ENCODE measurements at regions not wholly inside any gene's neighbourhood (a gene's known extent, or its start where the extent isn't known, plus 50 kb on each side); places are given as distances from the start of the nearest gene placed in this dataset.
"Not testable (repeated sequence)": the region's sequence is repeated elsewhere in the genome, so short reads cannot be mapped to it uniquely, and the experiment has no call there.

GRCh38 chr1:185681034-185681633, 53.1 kb upstream of the HMCN1 start:
- no peak for DNase-seq (ENCODE audit: low read depth, low spot score)

GRCh38 chr1:185680453-185680852, 53.7 kb upstream of the HMCN1 start:
- no peak for DNase-seq (ENCODE audit: low read depth, low spot score)

GRCh38 chr1:185679220-185679619, 55.0 kb upstream of the HMCN1 start:
- no peak for DNase-seq (ENCODE audit: low read depth, low spot score)

GRCh38 chr1:185676969-185677368, 57.2 kb upstream of the HMCN1 start:
- DNase-seq (ENCODE audit: low read depth, low spot score) = no peak

GRCh38 chr1:185674201-185674600, 60.0 kb upstream of the HMCN1 start:
- no peak for DNase-seq (ENCODE audit: low read depth, low spot score)

- DNase-seq (ENCODE audit: low read depth, low spot score) = no peak
Measured at GRCh38 chr1:185672719-185673360, 61.4 kb upstream of the HMCN1 start.

GRCh38 chr1:185670187-185670627, 64.0 kb upstream of the HMCN1 start:
- no peak for DNase-seq (ENCODE audit: low read depth, low spot score)

- DNase-seq (ENCODE audit: low read depth, low spot score) = no peak
Measured at GRCh38 chr1:185668013-185668412, 66.2 kb upstream of the HMCN1 start.

GRCh38 chr1:185666582-185666981, 67.6 kb upstream of the HMCN1 start:
- DNase-seq (ENCODE audit: low read depth, low spot score) = no peak

- no peak for DNase-seq (ENCODE audit: low read depth, low spot score)
Measured at GRCh38 chr1:185663771-185664296, 70.4 kb upstream of the HMCN1 start.

GRCh38 chr1:185663332-185663731, 70.9 kb upstream of the HMCN1 start:
- DNase-seq (ENCODE audit: low read depth, low spot score) = no peak

- DNase-seq (ENCODE audit: low read depth, low spot score) = no peak
Measured at GRCh38 chr1:185661971-185662370, 72.2 kb upstream of the HMCN1 start.

GRCh38 chr1:185656663-185657062, 77.5 kb upstream of the HMCN1 start:
- DNase-seq (ENCODE audit: low read depth, low spot score) = no peak

GRCh38 chr1:185654952-185655314, 79.3 kb upstream of the HMCN1 start:
- DNase-seq (ENCODE audit: low read depth, low spot score) = no peak

- no peak for DNase-seq (ENCODE audit: low read depth, low spot score)
Measured at GRCh38 chr1:185654199-185654951, 79.8 kb upstream of the HMCN1 start.

- DNase-seq (ENCODE audit: low read depth, low spot score) = no peak
Measured at GRCh38 chr1:185653615-185654014, 80.6 kb upstream of the HMCN1 start.

GRCh38 chr1:185652348-185652747, 81.8 kb upstream of the HMCN1 start:
- no peak for DNase-seq (ENCODE audit: low read depth, low spot score)

- no peak for DNase-seq (ENCODE audit: low read depth, low spot score)
Measured at GRCh38 chr1:185650602-185651230, 83.5 kb upstream of the HMCN1 start.

GRCh38 chr1:185648858-185649589, 85.2 kb upstream of the HMCN1 start:
- no peak for DNase-seq (ENCODE audit: low read depth, low spot score)

- not testable (repeated sequence) for DNase-seq (ENCODE audit: low read depth, low spot score)
Measured at GRCh38 chr1:185647597-185648267, 86.5 kb upstream of the HMCN1 start.

- DNase-seq (ENCODE audit: low read depth, low spot score) = peak; percentile 47
Measured at GRCh38 chr1:185646202-185646683, 87.9 kb upstream of the HMCN1 start.

Measured in brain pericyte (primary cell).